Lower leg skin (tissue), 4 donors: ENCODE measurements at regions not wholly inside any gene's neighbourhood (a gene's known extent, or its start where the extent isn't known, plus 50 kb on each side); places are given as distances from the start of the nearest gene placed in this dataset.

Experiments
- DNase-seq, 2 donors: peaks; one replicate each; pipeline ENCODE4 v3.0.0-alpha.2; 2019; ENCODE audit warnings: low spot score in 2 of 2
- H3K4me3 ChIP-seq: fragments of 200-600 bp; sonication (generic); 2 replicates; pipeline ENCODE4 v1.5.1; 2017; ENCODE audit warnings: mild to moderate bottlenecking, low read depth; ENCODE audit not compliant: poor library complexity, severe bottlenecking
- CTCF ChIP-seq, 3 donors: fragments of 450-650 bp; IDR thresholded peaks; one replicate each; pipeline ENCODE4 v1.5.1; 2016; ENCODE audit warnings: antibody characterized with exemption in 3 of 3, mild to moderate bottlenecking in 3 of 3, moderate library complexity in 2 of 3
- POLR2A ChIP-seq, 2 donors: fragments of 450-650 bp; IDR thresholded peaks; one replicate each; pipeline ENCODE4 v1.6.1; 2016 to 2017; ENCODE audit warnings: antibody characterized with exemption in 2 of 2, mild to moderate bottlenecking in 1 of 2, moderate library complexity in 1 of 2
- WGBS, 2 donors: methylation state at CpG; one replicate each; pipeline ENCODE4 v1.1.5; 2018; 5-methylcytosine and 5-hydroxymethylcytosine counted together
- intact Hi-C: fragments of 100-400 bp; cut with DNase I; formaldehyde crosslinking; loops from one replicate; pipeline ENCODE4 v1.15.0; 2023; ENCODE audit warnings: low total_unique reads

GRCh38 chr16:7090628-7091115 is 242.0 kb upstream of the RBFOX1 start:
- intact Hi-C loops, result no loop called here
- H3K4me3 ChIP-seq, result no peak overlapping the region
- TF ChIP-seq POLR2A (IDR thresholded peaks at IDR 0.05) (no peak), CTCF (IDR thresholded peaks at IDR 0.05) (no peak)
- DNase-seq, result no peak
- 41 to 51% methylated on average over 9 of the region's 9 CpGs for WGBS, 2 donors

GRCh38 chr16:7089751-7090150 is 242.9 kb upstream of the RBFOX1 start:
- intact Hi-C loops, result no loop called here
- TF ChIP-seq CTCF (IDR thresholded peaks at IDR 0.05), result no peak
- no peak for TF ChIP-seq POLR2A (IDR thresholded peaks at IDR 0.05)
- H3K4me3 ChIP-seq, result no peak overlapping the region
- DNase-seq, result no peak

GRCh38 chr16:7088711-7089110 is 243.9 kb upstream of the RBFOX1 start:
- TF ChIP-seq CTCF (IDR thresholded peaks at IDR 0.05), result no peak
- no peak for TF ChIP-seq POLR2A (IDR thresholded peaks at IDR 0.05)
- no peak overlapping the region for H3K4me3 ChIP-seq
- intact Hi-C loops, result no loop called here
- DNase-seq, result no peak
- 53 to 60% methylated on average over 5 of the region's 5 CpGs for WGBS, 2 donors

- intact Hi-C loops, result no loop called here
- TF ChIP-seq POLR2A (IDR thresholded peaks at IDR 0.05), result no peak
- no peak for DNase-seq
- H3K4me3 ChIP-seq, result no peak overlapping the region
- 23 to 28% methylated on average over 21 of the region's 21 CpGs for WGBS, 2 donors
Observed at GRCh38 chr16:7086822-7087616, 245.6 kb upstream of the RBFOX1 start.

GRCh38 chr16:7085776-7086175 is 246.9 kb upstream of the RBFOX1 start:
- TF ChIP-seq CTCF (IDR thresholded peaks at IDR 0.05), result no peak
- no peak for TF ChIP-seq POLR2A (IDR thresholded peaks at IDR 0.05)
- intact Hi-C loops, result no loop called here
- no peak overlapping the region for H3K4me3 ChIP-seq
- DNase-seq, result no peak
- 70 to 73% methylated on average over 4 of the region's 4 CpGs for WGBS, 2 donors

- no peak overlapping the region for H3K4me3 ChIP-seq
- intact Hi-C loops, result no loop called here
- TF ChIP-seq CTCF (IDR thresholded peaks at IDR 0.05), result no peak
- TF ChIP-seq POLR2A (IDR thresholded peaks at IDR 0.05), result no peak
- WGBS, 2 donors, result 16 to 23% methylated on average over 4 of the region's 4 CpGs
- no peak for DNase-seq
Observed at GRCh38 chr16:7083096-7083495, 249.5 kb upstream of the RBFOX1 start.
